Choroid plexus epithelial cell (primary cell): ENCODE measurements at regions not wholly inside any gene's neighbourhood (a gene's known extent, or its start where the extent isn't known, plus 50 kb on each side); places are given as distances from the start of the nearest gene placed in this dataset.

Experiments
- DNase-seq: peaks from one replicate; pipeline ENCODE4 v3.0.0-alpha.2; 2010; ENCODE audit warnings: low read depth
- H3K4me3 ChIP-seq: 2 replicates; pipeline ENCODE4 v1.5.1; 2011; ENCODE audit warnings: low read depth, mild to moderate bottlenecking, control low read depth, low read length, moderate library complexity
- CTCF ChIP-seq: conservative IDR thresholded peaks from 2 replicates; pipeline ENCODE4 v1.5.1; 2011; ENCODE audit warnings: low read depth, mild to moderate bottlenecking, control low read depth, inconsistent platforms, low read length, moderate library complexity

- TF ChIP-seq CTCF = no peak
- no peak for DNase-seq
- no peak overlapping the region for H3K4me3 ChIP-seq
Measured at GRCh38 chr3:54004335-54004734, 112.7 kb upstream of the SELENOK start.

- no peak overlapping the region for H3K4me3 ChIP-seq
- no peak for DNase-seq
- TF ChIP-seq CTCF = no peak
Measured at GRCh38 chr3:54003136-54003535, 111.5 kb upstream of the SELENOK start.

- DNase-seq = no peak
- TF ChIP-seq CTCF = no peak
Measured at GRCh38 chr3:53999725-54000124, 108.1 kb upstream of the SELENOK start.

GRCh38 chr3:53998980-53999379, 107.3 kb upstream of the SELENOK start:
- H3K4me3 ChIP-seq = no peak overlapping the region
- no peak for TF ChIP-seq CTCF
- DNase-seq = no peak

More at GRCh38 chr3:53999725-54000124, 108.1 kb upstream of the SELENOK start:
- no peak overlapping the region for H3K4me3 ChIP-seq

- DNase-seq = no peak
- H3K4me3 ChIP-seq = no peak overlapping the region
- TF ChIP-seq CTCF = no peak
Measured at GRCh38 chr3:53997476-53997875, 105.8 kb upstream of the SELENOK start.

- no peak overlapping the region for H3K4me3 ChIP-seq
- no peak for TF ChIP-seq CTCF
- DNase-seq = no peak
Measured at GRCh38 chr3:53996141-53996874, 104.6 kb upstream of the SELENOK start.

- no peak for TF ChIP-seq CTCF
- H3K4me3 ChIP-seq = no peak overlapping the region
- DNase-seq = no peak
Measured at GRCh38 chr3:53994986-53995603, 103.4 kb upstream of the SELENOK start.
